IMR-90 (cell line): ENCODE measurements at regions not wholly inside any gene's neighbourhood (a gene's known extent, or its start where the extent isn't known, plus 50 kb on each side); places are given as distances from the start of the nearest gene placed in this dataset.

ENCODE experiments used
- ATAC-seq: fragments of 200-7000 bp; cut with Tn5 transposase; 2 replicates; pipeline ENCODE4 v1.9.1; 2020; ENCODE audit warnings: low read depth, mild to moderate bottlenecking, moderate library complexity
- BruUV-seq: library from RNA; stranded (reverse); fragments of 400-500 nt; replicated peaks from 2 replicates; lab custom pipeline; 2021; lab: Mats Ljungman, UMichigan
- CTCF ChIA-PET: fragments of 300-600 bp; formaldehyde crosslinking; extraction: SDS; loops from one replicate; lab custom pipeline; 2021; ENCODE audit warnings: antibody characterized with exemption; lab: Yijun Ruan, JAX
- POLR2A ChIA-PET: fragments of 300-600 bp; sonication (Branson Sonifier 250); formaldehyde crosslinking; loops from one replicate; lab custom pipeline; 2022; ENCODE audit warnings: antibody characterized with exemption; ENCODE audit not compliant: unreplicated experiment; lab: Charles Lee
- DNase-seq: peaks from one replicate; pipeline ENCODE4 v3.0.0; 2013
- H2AFZ ChIP-seq: replicated peaks from 2 replicates; pipeline ENCODE3; 2013; ENCODE audit warnings: low read length, mild to moderate bottlenecking; ENCODE audit not compliant: poor library complexity
- H2AK5ac ChIP-seq: 2 replicates; pipeline ENCODE4 v1.6.1; 2013; ENCODE audit warnings: low read depth, low read length, inconsistent platforms
- H2AK9ac ChIP-seq: replicated peaks from 2 replicates; pipeline ENCODE3; 2013; ENCODE audit warnings: mild to moderate bottlenecking, low read depth, low read length, moderate library complexity; ENCODE audit not compliant: poor library complexity
- H2BK120ac ChIP-seq: 2 replicates; pipeline ENCODE4 v1.6.1; 2013; ENCODE audit warnings: low read depth, low read length, inconsistent platforms
- H2BK15ac ChIP-seq: 3 replicates; pipeline ENCODE4 v1.6.1; 2013; ENCODE audit warnings: low read depth, low read length, inconsistent platforms
- H2BK20ac ChIP-seq: 2 replicates; pipeline ENCODE4 v1.6.1; 2013; ENCODE audit warnings: low read depth, mild to moderate bottlenecking, inconsistent platforms, low read length, moderate library complexity
- H2BK5ac ChIP-seq: 2 replicates; pipeline ENCODE4 v1.6.1; 2013; ENCODE audit warnings: mild to moderate bottlenecking, low read depth, low read length, inconsistent platforms; ENCODE audit not compliant: poor library complexity, severe bottlenecking
- H3K14ac ChIP-seq: replicated peaks from 2 replicates; pipeline ENCODE4 v1.6.1; 2013; ENCODE audit warnings: low read depth, low read length, inconsistent platforms
- H3K18ac ChIP-seq: 2 replicates; pipeline ENCODE4 v1.6.1; 2013; ENCODE audit warnings: low read depth, low read length, control low read depth
- H3K23ac ChIP-seq: 2 replicates; pipeline ENCODE4 v1.6.1; 2013; ENCODE audit warnings: low read depth, low read length, inconsistent platforms
- H3K27ac ChIP-seq: 2 replicates; pipeline ENCODE4 v1.5.1; 2013; ENCODE audit warnings: mild to moderate bottlenecking, control low read depth, low read length; ENCODE audit not compliant: insufficient read depth
- H3K27me3 ChIP-seq: 2 replicates; pipeline ENCODE4 v1.6.1; 2013; ENCODE audit warnings: low read length; ENCODE audit not compliant: control insufficient read depth, insufficient read depth
- H3K36me3 ChIP-seq: 2 replicates; pipeline ENCODE4 v1.6.1; 2013; ENCODE audit warnings: low read length, mixed read lengths; ENCODE audit not compliant: control insufficient read depth, insufficient read depth
- H3K4ac ChIP-seq: 2 replicates; pipeline ENCODE4 v1.6.1; 2013; ENCODE audit warnings: low read depth, low read length, inconsistent platforms
- H3K4me1 ChIP-seq: 2 replicates; pipeline ENCODE4 v1.6.1; 2013; ENCODE audit warnings: low read length, mixed read lengths; ENCODE audit not compliant: control insufficient read depth, insufficient read depth
- H3K4me2 ChIP-seq: 2 replicates; pipeline ENCODE4 v1.6.1; 2013; ENCODE audit warnings: low read depth, mild to moderate bottlenecking, control low read depth, low read length, moderate library complexity
- H3K4me3 ChIP-seq: 2 replicates; pipeline ENCODE4 v1.5.1; 2013; ENCODE audit warnings: low read depth, mild to moderate bottlenecking, control low read depth, low read length, moderate library complexity; ENCODE audit not compliant: insufficient read depth
- H3K56ac ChIP-seq: 2 replicates; pipeline ENCODE4 v1.6.1; 2013; ENCODE audit warnings: low read length, inconsistent platforms; ENCODE audit not compliant: insufficient read depth; ENCODE audit errors: extremely low read depth
- H3K79me1 ChIP-seq, 2 experiments: 2 replicates each; pipeline ENCODE4 v1.6.1; 2013; ENCODE audit warnings: low read length in 2 of 2, inconsistent platforms in 1 of 2, low read depth in 1 of 2
- H3K9ac ChIP-seq: 2 replicates; pipeline ENCODE4 v1.6.1; 2013; ENCODE audit warnings: low read depth, low read length, control low read depth
- H3K9me1 ChIP-seq: 2 replicates; pipeline ENCODE4 v1.6.1; 2013; ENCODE audit warnings: low read length, inconsistent platforms; ENCODE audit not compliant: insufficient read depth
- H3K9me3 ChIP-seq: 2 replicates; pipeline ENCODE4 v1.6.1; 2013; ENCODE audit warnings: low read length; ENCODE audit not compliant: control insufficient read depth, insufficient read depth
- H4K20me1 ChIP-seq: 2 replicates; pipeline ENCODE4 v1.6.1; 2013; ENCODE audit warnings: low read length, inconsistent platforms; ENCODE audit not compliant: insufficient read depth
- H4K5ac ChIP-seq: 2 replicates; pipeline ENCODE4 v1.6.1; 2013; ENCODE audit warnings: mild to moderate bottlenecking, low read depth, low read length, control low read depth
- H4K8ac ChIP-seq, 2 experiments: 2 replicates each; pipeline ENCODE4 v1.6.1; 2013; ENCODE audit warnings: low read depth in 2 of 2, low read length in 2 of 2, control low read depth in 1 of 2, inconsistent platforms in 1 of 2
- H4K91ac ChIP-seq: 2 replicates; pipeline ENCODE4 v1.6.1; 2013; ENCODE audit warnings: low read depth, low read length, inconsistent platforms; ENCODE audit not compliant: insufficient read depth
- BHLHE40 ChIP-seq: fragments of 150-350 bp; IDR thresholded peaks from 2 replicates; pipeline ENCODE4 v1.6.1; 2016; ENCODE audit warnings: mild to moderate bottlenecking, low read depth, low read length
- CEBPB ChIP-seq: IDR thresholded peaks from 2 replicates; pipeline ENCODE4 v1.6.1; 2012; ENCODE audit warnings: low read depth, low read length, improper control_type of control experiment
- CHD1 ChIP-seq: IDR thresholded peaks from 2 replicates; pipeline ENCODE4 v1.6.1; 2012; ENCODE audit warnings: low read depth, low read length, improper control_type of control experiment
- FOS ChIP-seq: fragments of 150-350 bp; IDR thresholded peaks from 2 replicates; pipeline ENCODE4 v1.6.1; 2016; ENCODE audit warnings: low read depth, low read length
- MAZ ChIP-seq: IDR thresholded peaks from 2 replicates; pipeline ENCODE4 v1.6.1; 2012; ENCODE audit warnings: low read depth, mild to moderate bottlenecking, low read length, improper control_type of control experiment, moderate library complexity, borderline replicate concordance
- MXI1 ChIP-seq: IDR thresholded peaks from 2 replicates; pipeline ENCODE4 v1.6.1; 2012; ENCODE audit warnings: low read depth, mild to moderate bottlenecking, low read length, moderate library complexity, borderline replicate concordance
- NFE2L2 ChIP-seq: fragments of 150-350 bp; IDR thresholded peaks from 2 replicates; pipeline ENCODE4 v1.6.1; 2016; ENCODE audit warnings: low read depth, mild to moderate bottlenecking, low read length
- POLR2A ChIP-seq: IDR thresholded peaks from 2 replicates; pipeline ENCODE4 v1.6.1; 2012; ENCODE audit warnings: mild to moderate bottlenecking, low read depth, low read length
- RAD21 ChIP-seq: IDR thresholded peaks from 2 replicates; pipeline ENCODE4 v1.6.1; 2012; ENCODE audit warnings: low read length, improper control_type of control experiment
- RCOR1 ChIP-seq: IDR thresholded peaks from 2 replicates; pipeline ENCODE4 v1.6.1; 2012; ENCODE audit warnings: mild to moderate bottlenecking, low read length, improper control_type of control experiment; ENCODE audit not compliant: insufficient replicate concordance
- SMC3 ChIP-seq: fragments of 150-350 bp; IDR thresholded peaks from 2 replicates; pipeline ENCODE4 v1.6.1; 2016; ENCODE audit warnings: low read depth, mild to moderate bottlenecking, antibody characterized with exemption, low read length, moderate library complexity
- WGBS, 2 experiments: methylation state at CpG; one replicate each; pipeline versions ENCODE4 v1.1.5 to v1.1.7; 2013; ENCODE audit warnings: missing lambda C conversion rate in 2 of 2; ENCODE audit not compliant: insufficient read length in 1 of 2; ENCODE audit errors: extremely low coverage in 2 of 2; 5-methylcytosine and 5-hydroxymethylcytosine counted together
- dilution Hi-C: fragments of 300-500 bp; cut with HindIII; formaldehyde crosslinking; loops from one replicate; pipeline ENCODE4 v1.14.3; 2018; ENCODE audit warnings: low sequenced_read_pairs; ENCODE audit not compliant: unreplicated experiment
- in situ Hi-C: fragments of 300-500 bp; cut with MboI; formaldehyde crosslinking; loops from 3 replicates; pipeline ENCODE4 v1.14.3; 2019; ENCODE audit warnings: low sequenced_read_pairs, inconsistent platforms, mixed read lengths
- intact Hi-C: fragments of 100-400 bp; cut with micrococcal nuclease; formaldehyde crosslinking; loops from 2 replicates; pipeline ENCODE4 v1.10.0; 2022
- TF ChIP-seq, protein P1 (sequence below): fragments of 150-350 bp; IDR thresholded peaks from 2 replicates; pipeline ENCODE4 v1.6.1; 2017; ENCODE audit warnings: mild to moderate bottlenecking, antibody characterized with exemption, low read length, low read depth
- TF ChIP-seq, protein P2 (sequence below): fragments of 150-350 bp; IDR thresholded peaks from 2 replicates; pipeline ENCODE4 v1.6.1; 2016; ENCODE audit warnings: low read depth, mild to moderate bottlenecking, low read length, moderate library complexity, borderline replicate concordance
- TF ChIP-seq, protein P3 (sequence below): conservative IDR thresholded peaks from 2 replicates; pipeline ENCODE4 v1.5.1; 2012; ENCODE audit warnings: mild to moderate bottlenecking, low read depth, low read length, improper control_type of control experiment

DNA sequence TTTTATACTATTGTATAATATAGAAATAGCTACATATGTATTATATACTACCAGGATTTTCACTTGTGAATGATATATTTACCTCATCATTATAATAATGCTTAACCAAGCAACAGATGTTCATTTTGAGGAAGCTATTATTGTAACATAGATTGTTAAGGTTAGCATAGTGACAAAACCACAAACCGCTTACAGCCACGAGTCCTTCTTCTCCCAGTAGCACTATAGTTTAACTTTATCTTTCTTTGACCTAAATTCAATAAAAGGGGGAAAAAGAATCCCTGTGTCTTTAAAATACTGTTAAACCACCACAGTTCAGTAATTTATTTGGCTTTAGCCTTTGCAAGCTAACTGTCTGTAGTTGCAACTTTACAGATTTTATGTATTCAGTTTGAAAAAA is 1039.4 kb upstream of the B3GALT2 start:
- H2BK15ac ChIP-seq = no peak overlapping the region
- no peak overlapping the region for H2BK120ac ChIP-seq
- no peaks in the 10 kb centered on the region for H4K20me1 ChIP-seq
- no peak overlapping the region for H3K4me2 ChIP-seq
- H2AK5ac ChIP-seq = no peak overlapping the region
- DNase-seq (no peak), ATAC-seq (no peak)
- intact Hi-C loops = no loop called here
- H2AK9ac ChIP-seq = no peak overlapping the region
- no peak overlapping the region for H2BK20ac ChIP-seq
- no peak overlapping the region for H4K91ac ChIP-seq
- H4K5ac ChIP-seq = no peak overlapping the region
- H3K23ac ChIP-seq = no peak overlapping the region
- CTCF ChIA-PET = interaction anchor here (1.3 kb wide), 1 partner anchor 11 kb away, joined by 4 read pairs; no protein-coding TSS in a partner anchor
- POLR2A ChIA-PET = no interaction called here
- dilution Hi-C loops = no loop called here
- H3K4ac ChIP-seq = no peak overlapping the region
- TF ChIP-seq POLR2A (no peak), BHLHE40 (no peak), SMC3 (no peak), CHD1 (no peak), NFE2L2 (no peak), MXI1 (no peak), RCOR1 (no peak), CEBPB (no peak), MAZ (no peak), RAD21 (no peak), FOS (no peak)
- TF ChIP-seq, protein P1, sequence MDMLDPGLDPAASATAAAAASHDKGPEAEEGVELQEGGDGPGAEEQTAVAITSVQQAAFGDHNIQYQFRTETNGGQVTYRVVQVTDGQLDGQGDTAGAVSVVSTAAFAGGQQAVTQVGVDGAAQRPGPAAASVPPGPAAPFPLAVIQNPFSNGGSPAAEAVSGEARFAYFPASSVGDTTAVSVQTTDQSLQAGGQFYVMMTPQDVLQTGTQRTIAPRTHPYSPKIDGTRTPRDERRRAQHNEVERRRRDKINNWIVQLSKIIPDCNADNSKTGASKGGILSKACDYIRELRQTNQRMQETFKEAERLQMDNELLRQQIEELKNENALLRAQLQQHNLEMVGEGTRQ = no peak
- TF ChIP-seq, protein P2, sequence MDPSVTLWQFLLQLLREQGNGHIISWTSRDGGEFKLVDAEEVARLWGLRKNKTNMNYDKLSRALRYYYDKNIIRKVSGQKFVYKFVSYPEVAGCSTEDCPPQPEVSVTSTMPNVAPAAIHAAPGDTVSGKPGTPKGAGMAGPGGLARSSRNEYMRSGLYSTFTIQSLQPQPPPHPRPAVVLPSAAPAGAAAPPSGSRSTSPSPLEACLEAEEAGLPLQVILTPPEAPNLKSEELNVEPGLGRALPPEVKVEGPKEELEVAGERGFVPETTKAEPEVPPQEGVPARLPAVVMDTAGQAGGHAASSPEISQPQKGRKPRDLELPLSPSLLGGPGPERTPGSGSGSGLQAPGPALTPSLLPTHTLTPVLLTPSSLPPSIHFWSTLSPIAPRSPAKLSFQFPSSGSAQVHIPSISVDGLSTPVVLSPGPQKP = no peak
- TF ChIP-seq, protein P3, sequence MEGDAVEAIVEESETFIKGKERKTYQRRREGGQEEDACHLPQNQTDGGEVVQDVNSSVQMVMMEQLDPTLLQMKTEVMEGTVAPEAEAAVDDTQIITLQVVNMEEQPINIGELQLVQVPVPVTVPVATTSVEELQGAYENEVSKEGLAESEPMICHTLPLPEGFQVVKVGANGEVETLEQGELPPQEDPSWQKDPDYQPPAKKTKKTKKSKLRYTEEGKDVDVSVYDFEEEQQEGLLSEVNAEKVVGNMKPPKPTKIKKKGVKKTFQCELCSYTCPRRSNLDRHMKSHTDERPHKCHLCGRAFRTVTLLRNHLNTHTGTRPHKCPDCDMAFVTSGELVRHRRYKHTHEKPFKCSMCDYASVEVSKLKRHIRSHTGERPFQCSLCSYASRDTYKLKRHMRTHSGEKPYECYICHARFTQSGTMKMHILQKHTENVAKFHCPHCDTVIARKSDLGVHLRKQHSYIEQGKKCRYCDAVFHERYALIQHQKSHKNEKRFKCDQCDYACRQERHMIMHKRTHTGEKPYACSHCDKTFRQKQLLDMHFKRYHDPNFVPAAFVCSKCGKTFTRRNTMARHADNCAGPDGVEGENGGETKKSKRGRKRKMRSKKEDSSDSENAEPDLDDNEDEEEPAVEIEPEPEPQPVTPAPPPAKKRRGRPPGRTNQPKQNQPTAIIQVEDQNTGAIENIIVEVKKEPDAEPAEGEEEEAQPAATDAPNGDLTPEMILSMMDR = no peak
- H3K4me3 ChIP-seq = no peak overlapping the region
- H3K27ac ChIP-seq = no peak overlapping the region
- no peak overlapping the region for H3K56ac ChIP-seq
- no peak overlapping the region for H3K14ac ChIP-seq
- no peaks in the 10 kb centered on the region for H3K27me3 ChIP-seq
- no peak overlapping the region for H4K8ac ChIP-seq
- in situ Hi-C loops = no loop called here
- no TSS peak for BruUV-seq
- no peaks in the 10 kb centered on the region for H3K9me1 ChIP-seq
- no peak overlapping the region for H3K18ac ChIP-seq
- no peaks in the 10 kb centered on the region for H3K79me1 ChIP-seq
- H2AFZ ChIP-seq = no peak overlapping the region
- H3K9me3 ChIP-seq = no peaks in the 10 kb centered on the region
- no peak overlapping the region for H3K9ac ChIP-seq
- WGBS, 2 experiments = no CpG with 5 or more reads among the region's 2 CpGs
- no peaks in the 10 kb centered on the region for H3K36me3 ChIP-seq
- no peak overlapping the region for H2BK5ac ChIP-seq
- no peaks in the 10 kb centered on the region for H3K4me1 ChIP-seq
